Muscle layer of colon (tissue), 2 donors: ENCODE measurements at regions not wholly inside any gene's neighbourhood (a gene's known extent, or its start where the extent isn't known, plus 50 kb on each side); places are given as distances from the start of the nearest gene placed in this dataset.
"Not testable (repeated sequence)": the region's sequence is repeated elsewhere in the genome, so short reads cannot be mapped to it uniquely, and the experiment has no call there.

Source experiments
- H3K27ac ChIP-seq: one replicate; pipeline ENCODE4 v1.7.0; 2013; ENCODE audit warnings: low read depth, mild to moderate bottlenecking, low read length, moderate library complexity
- H3K27me3 ChIP-seq, 2 donors: one replicate each; pipeline ENCODE4 v1.7.0; 2013; ENCODE audit warnings: low read length in 2 of 2, mild to moderate bottlenecking in 2 of 2; ENCODE audit not compliant: insufficient read depth in 2 of 2, control insufficient read depth in 1 of 2
- H3K36me3 ChIP-seq: one replicate; pipeline ENCODE4 v1.7.0; 2013; ENCODE audit warnings: mild to moderate bottlenecking, low read length; ENCODE audit not compliant: insufficient read depth
- H3K4me1 ChIP-seq: one replicate; pipeline ENCODE4 v1.7.0; 2013; ENCODE audit warnings: mild to moderate bottlenecking, low read length; ENCODE audit not compliant: insufficient read depth
- H3K4me3 ChIP-seq, 2 donors: one replicate each; pipeline ENCODE4 v1.7.0; 2013; ENCODE audit warnings: low read length in 2 of 2, low read depth in 1 of 2, mild to moderate bottlenecking in 1 of 2, moderate library complexity in 1 of 2
- H3K9ac ChIP-seq: one replicate; pipeline ENCODE4 v1.7.0; 2013; ENCODE audit warnings: low read length
- H3K9me3 ChIP-seq: one replicate; pipeline ENCODE4 v1.7.0; 2013; ENCODE audit warnings: mild to moderate bottlenecking, low read length
- donor health status: abdominal sarcoma.
- donor health status: Adenocarcinoma of cecum.

DNA sequence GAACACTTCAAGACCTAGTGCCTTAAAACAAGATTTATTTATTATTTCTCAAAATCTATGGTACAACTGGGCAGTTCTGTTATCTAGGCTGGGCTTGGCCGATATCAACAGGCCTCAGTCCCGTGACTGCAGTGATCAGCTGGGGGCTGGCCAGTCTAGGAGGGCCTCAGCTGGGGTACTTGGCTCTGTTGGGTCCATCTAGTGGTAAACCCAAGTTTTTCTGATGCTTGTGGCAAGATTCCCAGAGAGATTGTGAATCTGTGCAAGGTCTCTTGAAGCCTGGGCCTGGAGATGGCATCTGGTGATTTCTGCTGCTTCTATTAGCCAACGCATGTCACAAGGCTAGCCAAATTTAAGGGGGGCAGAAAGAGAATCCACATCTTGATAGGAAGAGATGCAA, 482.4 kb upstream of the SGO1 start:
- Histone ChIP-seq H3K9me3 (no peaks in the 10 kb centered on the region), H3K4me1 (peaks cover 8% of the 10 kb centered on the region), H3K36me3 (no peaks in the 10 kb centered on the region), H3K4me3 (no peak overlapping the region), H3K9ac (no peak overlapping the region), H3K27ac (no peak overlapping the region), H3K27me3 (no peaks in the 10 kb centered on the region)

DNA sequence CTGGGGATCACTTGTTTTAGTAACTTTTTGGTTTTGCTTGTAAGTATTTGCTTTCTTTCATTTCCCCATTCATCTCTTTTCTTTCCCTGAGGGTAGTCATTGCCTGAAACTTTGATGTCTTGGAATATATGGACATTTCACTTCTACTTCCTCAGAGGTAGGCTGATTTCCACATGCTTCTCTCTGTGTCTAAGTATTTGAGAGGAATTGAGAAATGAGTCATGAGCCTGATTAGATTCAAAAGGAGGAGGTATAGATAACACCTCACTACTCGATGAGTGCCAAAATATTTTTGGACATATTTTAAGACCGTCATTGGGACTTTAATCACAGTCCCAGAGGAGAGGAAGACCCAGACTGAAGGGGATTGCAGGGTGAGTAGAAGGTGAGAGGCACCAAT, 480.1 kb upstream of the SGO1 start:
- Histone ChIP-seq H3K27me3 (no peaks in the 10 kb centered on the region), H3K9ac (no peak overlapping the region), H3K4me3 (no peak overlapping the region), H3K4me1 (peaks cover 8% of the 10 kb centered on the region), H3K27ac (no peak overlapping the region), H3K36me3 (no peaks in the 10 kb centered on the region), H3K9me3 (no peaks in the 10 kb centered on the region)

DNA sequence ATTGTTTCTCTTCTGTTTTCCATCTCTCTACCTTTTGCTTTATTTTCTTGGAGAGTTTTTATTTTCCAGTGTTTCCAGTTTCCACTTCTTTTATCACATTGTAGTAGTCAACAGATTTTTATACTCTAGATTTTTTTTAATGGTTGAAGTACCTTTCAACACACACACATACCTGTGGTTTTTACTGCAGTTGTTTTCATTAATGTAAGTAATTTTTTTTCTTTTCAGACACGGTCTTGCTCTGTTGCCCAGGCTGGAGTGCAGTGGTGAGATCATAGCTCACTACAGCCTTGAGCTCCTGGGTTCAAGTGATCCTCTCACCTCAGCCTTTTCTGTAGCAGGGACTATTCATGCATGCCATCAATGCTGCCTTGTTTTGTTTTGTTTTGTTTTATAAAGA, 472.5 kb upstream of the SGO1 start:
- no peak overlapping the region for H3K9ac ChIP-seq

GRCh38 chr3:20657560-20657959, 471.6 kb upstream of the SGO1 start:
- Histone ChIP-seq H3K27me3 (no peaks in the 10 kb centered on the region), H3K4me1 (no peaks in the 10 kb centered on the region), H3K9ac (no peak overlapping the region), H3K36me3 (no peaks in the 10 kb centered on the region), H3K27ac (no peak overlapping the region), H3K4me3 (no peak overlapping the region), H3K9me3 (no peaks in the 10 kb centered on the region)

More for the DNA sequence above, 472.5 kb upstream of the SGO1 start:
- H3K27me3 ChIP-seq = no peaks in the 10 kb centered on the region
- H3K4me3 ChIP-seq = no peak overlapping the region
- no peaks in the 10 kb centered on the region for H3K4me1 ChIP-seq
- no peaks in the 10 kb centered on the region for H3K36me3 ChIP-seq
- H3K9me3 ChIP-seq = no peaks in the 10 kb centered on the region
- no peak overlapping the region for H3K27ac ChIP-seq

DNA sequence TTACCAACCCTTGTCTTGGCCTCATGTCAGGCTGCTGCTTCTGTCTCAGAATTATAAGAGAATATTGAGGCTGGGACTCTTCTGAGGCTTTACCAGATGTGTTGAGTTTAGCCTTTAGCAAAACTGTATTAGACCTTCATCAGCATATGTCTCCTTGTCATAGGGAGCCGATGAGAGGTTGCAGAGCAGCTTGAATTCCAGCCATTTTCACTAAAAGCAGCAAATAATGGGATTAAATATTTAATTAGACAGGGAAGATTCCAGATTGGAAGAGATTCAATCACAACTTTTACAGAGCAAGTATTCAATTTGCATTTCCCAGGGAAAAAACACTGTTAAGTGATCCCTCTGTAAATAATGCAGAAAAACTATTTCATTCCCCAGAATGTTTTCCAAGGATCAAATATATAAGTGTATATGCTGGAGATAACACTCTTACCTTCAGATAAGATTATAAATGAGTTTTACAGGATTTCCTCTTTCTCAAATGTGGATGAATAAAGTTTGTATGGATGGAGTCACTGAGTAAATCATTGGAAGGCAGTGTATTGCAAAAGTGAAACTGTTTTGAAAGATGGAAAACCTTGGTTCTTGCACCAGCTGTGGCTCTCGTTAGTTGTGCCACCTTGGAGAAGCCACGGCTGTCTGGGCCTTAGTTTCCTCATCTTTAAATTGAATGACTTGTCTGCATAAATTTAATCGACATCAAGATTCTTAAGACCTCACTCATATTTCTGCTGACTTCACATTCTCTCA, 466.4 kb upstream of the SGO1 start:
- Histone ChIP-seq H3K4me1 (no peaks in the 10 kb centered on the region), H3K9ac (no peak overlapping the region), H3K4me3 (no peak overlapping the region), H3K9me3 (no peaks in the 10 kb centered on the region), H3K36me3 (no peaks in the 10 kb centered on the region), H3K27ac (no peak overlapping the region), H3K27me3 (no peaks in the 10 kb centered on the region)

- Histone ChIP-seq H3K27me3 (no peaks in the 10 kb centered on the region), H3K4me1 (no peaks in the 10 kb centered on the region), H3K27ac (no peak overlapping the region), H3K36me3 (no peaks in the 10 kb centered on the region), H3K9me3 (no peaks in the 10 kb centered on the region), H3K9ac (no peak overlapping the region), H3K4me3 (no peak overlapping the region)
Measured at GRCh38 chr3:20648921-20649381, 462.9 kb upstream of the SGO1 start.

DNA sequence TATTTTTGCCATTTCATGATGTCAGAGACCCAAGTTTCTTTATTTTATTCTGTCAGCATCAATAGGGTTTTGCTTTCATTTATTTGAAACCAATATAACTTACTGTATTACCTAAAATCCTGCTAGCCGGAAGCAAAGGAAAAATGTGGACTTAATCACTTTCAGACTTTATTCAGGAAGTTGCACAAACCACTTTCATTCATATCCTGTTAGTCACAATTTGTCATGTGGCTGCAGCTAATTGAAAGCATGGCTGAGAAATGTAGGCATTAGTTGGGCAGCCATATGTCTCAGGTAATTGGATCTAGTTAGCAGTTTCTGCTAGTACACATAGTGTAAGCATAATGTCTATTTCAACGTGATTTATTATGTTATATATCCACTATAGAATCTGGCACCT, 462.3 kb upstream of the SGO1 start:
- Histone ChIP-seq H3K9ac (no peak overlapping the region), H3K36me3 (no peaks in the 10 kb centered on the region), H3K27me3 (no peaks in the 10 kb centered on the region), H3K27ac (no peak overlapping the region), H3K4me3 (no peak overlapping the region), H3K9me3 (no peaks in the 10 kb centered on the region), H3K4me1 (no peaks in the 10 kb centered on the region)

DNA sequence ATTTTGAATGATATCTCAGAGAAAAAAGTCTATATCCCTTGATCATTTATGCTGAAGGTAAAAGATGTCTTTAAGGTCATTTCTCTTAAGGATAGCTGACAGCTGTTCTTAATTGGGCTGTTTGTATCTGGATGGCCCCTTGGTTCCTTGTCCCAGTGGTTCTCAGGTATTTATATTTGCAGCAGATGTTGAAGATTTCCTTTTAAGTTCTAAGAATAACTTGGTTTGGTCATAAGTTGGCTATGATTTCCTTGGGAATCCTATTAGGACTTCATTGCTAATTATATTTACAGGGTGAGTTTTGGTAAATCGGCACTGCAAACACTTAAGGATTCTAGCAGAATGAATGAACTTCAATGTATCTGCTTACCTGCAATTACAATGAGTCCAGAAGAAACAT, 460.4 kb upstream of the SGO1 start:
- H3K27ac ChIP-seq = no peak overlapping the region
- no peaks in the 10 kb centered on the region for H3K27me3 ChIP-seq
- H3K4me1 ChIP-seq = no peaks in the 10 kb centered on the region
- H3K4me3 ChIP-seq = no peak overlapping the region
- no peaks in the 10 kb centered on the region for H3K36me3 ChIP-seq
- no peaks in the 10 kb centered on the region for H3K9me3 ChIP-seq
- no peak overlapping the region for H3K9ac ChIP-seq

GRCh38 chr3:20645340-20645739, 459.3 kb upstream of the SGO1 start:
- H3K9ac ChIP-seq = no peak overlapping the region
- no peak overlapping the region for H3K4me3 ChIP-seq
- H3K27me3 ChIP-seq = no peaks in the 10 kb centered on the region
- H3K9me3 ChIP-seq = no peaks in the 10 kb centered on the region
- no peaks in the 10 kb centered on the region for H3K4me1 ChIP-seq
- H3K27ac ChIP-seq = no peak overlapping the region
- H3K36me3 ChIP-seq = no peaks in the 10 kb centered on the region

DNA sequence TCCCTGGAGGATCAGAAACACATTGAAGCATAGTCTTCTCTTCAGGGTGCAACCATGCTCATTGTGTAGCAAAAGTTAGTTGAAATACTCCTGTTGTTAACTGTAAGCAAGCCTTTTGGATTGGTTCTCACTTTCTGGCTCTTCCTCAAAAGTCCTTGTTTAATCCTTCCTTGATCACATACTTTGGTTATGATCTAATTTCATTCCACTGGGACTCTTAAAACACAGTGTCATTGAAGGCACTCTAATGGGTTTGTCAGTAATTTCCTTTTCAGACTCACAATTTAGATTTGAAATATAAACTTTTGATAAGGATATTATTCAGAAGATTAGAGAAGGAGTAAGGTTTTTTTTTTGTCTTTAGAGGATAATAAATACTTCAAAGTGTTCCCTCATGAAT, 451.7 kb upstream of the SGO1 start:
- no peaks in the 10 kb centered on the region for H3K36me3 ChIP-seq
- no peaks in the 10 kb centered on the region for H3K4me1 ChIP-seq
- no peaks in the 10 kb centered on the region for H3K27me3 ChIP-seq
- H3K9me3 ChIP-seq = no peaks in the 10 kb centered on the region
- H3K27ac ChIP-seq = no peak overlapping the region
- H3K4me3 ChIP-seq = no peak overlapping the region
- no peak overlapping the region for H3K9ac ChIP-seq

DNA sequence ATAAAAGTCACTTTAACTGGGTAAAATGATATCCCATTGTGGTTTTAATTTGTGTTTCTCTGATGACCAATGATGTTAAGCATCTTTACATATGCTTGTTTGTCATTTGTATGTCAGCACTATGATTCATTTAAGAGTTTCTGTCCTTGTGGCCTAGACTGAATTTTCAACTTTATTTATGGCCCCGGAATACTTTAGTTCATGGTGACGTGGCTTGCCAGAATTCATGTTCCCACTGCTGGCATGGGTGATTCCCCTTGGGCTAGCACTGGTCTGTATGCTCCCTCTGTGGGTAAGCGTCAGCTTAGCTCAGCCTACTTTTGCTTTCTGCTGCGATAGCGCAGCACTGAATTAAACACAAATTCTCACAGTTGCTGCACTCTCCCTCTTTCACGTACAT, 436.3 kb upstream of the SGO1 start:
- Histone ChIP-seq H3K9me3 (no peaks in the 10 kb centered on the region), H3K4me3 (no peak overlapping the region), H3K4me1 (no peaks in the 10 kb centered on the region), H3K36me3 (no peaks in the 10 kb centered on the region), H3K27ac (no peak overlapping the region), H3K27me3 (no peaks in the 10 kb centered on the region), H3K9ac (no peak overlapping the region)

DNA sequence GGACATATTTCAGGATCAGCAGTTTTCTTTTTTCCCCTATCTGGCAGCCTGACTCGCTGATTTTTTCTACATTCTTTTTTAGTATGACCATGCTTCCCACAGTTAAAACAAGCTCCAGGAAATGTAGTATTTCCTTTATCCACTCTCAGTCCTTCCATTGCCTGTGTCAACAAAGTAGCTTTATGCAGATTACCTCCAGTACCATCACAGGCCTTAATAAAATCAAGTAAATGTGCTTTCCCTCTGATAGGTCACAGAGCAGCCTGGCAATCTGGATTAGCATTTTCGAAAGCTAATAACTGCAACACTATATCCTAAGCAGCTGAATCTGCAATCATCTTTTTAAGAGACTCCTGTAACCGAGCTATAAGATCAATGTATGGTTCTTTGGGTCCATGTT, 432.6 kb upstream of the SGO1 start:
- H3K36me3 ChIP-seq, H3K27me3 ChIP-seq, H3K9ac ChIP-seq, H3K27ac ChIP-seq, H3K4me1 ChIP-seq, H3K9me3 ChIP-seq, H3K4me3 ChIP-seq: not testable (repeated sequence)
